ENCODE measurements at regions not wholly inside any gene's neighbourhood (a gene's known extent, or its start where the extent isn't known, plus 50 kb on each side); places are given as distances from the start of the nearest gene placed in this dataset.

DNA sequence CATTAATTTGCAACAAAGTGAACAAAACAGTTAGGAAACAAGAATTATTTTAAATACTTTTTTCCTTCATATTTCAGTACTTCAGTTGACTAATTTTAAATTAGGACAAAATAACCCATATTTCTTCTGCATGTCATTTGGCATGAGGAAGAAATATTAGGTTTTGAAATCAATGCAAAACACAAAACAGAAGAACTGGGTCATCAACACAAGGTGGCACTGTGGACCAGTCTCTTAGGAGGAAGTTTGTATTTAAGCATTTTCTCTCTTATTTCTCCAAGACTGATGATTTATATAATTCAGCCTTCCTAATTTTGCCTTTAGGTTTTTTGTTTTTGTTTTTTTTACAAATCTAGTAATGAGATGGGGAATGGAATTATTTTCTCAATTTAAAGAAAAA is 352.8 kb upstream of the KCNH7 start:
- no peak for TF ChIP-seq POLR2A (IDR thresholded peaks at IDR 0.05; ENCODE audit: low read depth, low read length)
- TF ChIP-seq TAF1 (IDR thresholded peaks at IDR 0.05; ENCODE audit: low read depth, low read length) = no peak
- no peak for TF ChIP-seq POLR2AphosphoS5 (IDR thresholded peaks at IDR 0.05; ENCODE audit: low read depth, low read length)
- TF ChIP-seq SPI1 (IDR thresholded peaks at IDR 0.05; ENCODE audit: low read depth, low read length) = no peak
- TF ChIP-seq POU2F2 (IDR thresholded peaks at IDR 0.05; ENCODE audit: low read depth, low read length) = no peak
- TF ChIP-seq PAX5 (IDR thresholded peaks at IDR 0.05; ENCODE audit: insufficient read depth, low read length, severe bottlenecking) = no peak
